ENCODE measurements at regions not wholly inside any gene's neighbourhood (a gene's known extent, or its start where the extent isn't known, plus 50 kb on each side); places are given as distances from the start of the nearest gene placed in this dataset.

- DNase-seq: no peak
Measured at GRCh38 chr4:11589676-11590075, 161.0 kb upstream of the HS3ST1 start.

DNA sequence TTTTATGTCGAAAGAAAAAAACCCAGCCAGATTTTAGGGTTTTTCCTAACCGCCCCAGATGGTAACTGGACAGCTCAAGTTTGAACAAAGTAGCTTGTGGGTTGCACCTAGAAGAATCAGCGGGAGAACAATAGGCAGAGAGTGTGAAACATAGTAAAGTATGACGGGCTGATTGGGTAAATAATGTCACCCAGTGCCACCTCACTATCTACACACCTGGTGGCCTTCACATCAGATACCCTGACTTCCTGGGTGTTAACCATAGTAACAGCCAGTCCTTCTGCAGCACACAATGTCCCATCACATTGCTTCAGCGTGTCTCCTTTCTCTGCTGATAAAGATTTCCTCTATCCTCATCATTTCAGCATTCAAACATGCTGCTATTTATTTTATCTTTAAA is 159.1 kb upstream of the HS3ST1 start:
- DNase-seq: no peak

GRCh38 chr4:11585506-11585905 is 156.8 kb upstream of the HS3ST1 start:
- no peak for DNase-seq

DNA sequence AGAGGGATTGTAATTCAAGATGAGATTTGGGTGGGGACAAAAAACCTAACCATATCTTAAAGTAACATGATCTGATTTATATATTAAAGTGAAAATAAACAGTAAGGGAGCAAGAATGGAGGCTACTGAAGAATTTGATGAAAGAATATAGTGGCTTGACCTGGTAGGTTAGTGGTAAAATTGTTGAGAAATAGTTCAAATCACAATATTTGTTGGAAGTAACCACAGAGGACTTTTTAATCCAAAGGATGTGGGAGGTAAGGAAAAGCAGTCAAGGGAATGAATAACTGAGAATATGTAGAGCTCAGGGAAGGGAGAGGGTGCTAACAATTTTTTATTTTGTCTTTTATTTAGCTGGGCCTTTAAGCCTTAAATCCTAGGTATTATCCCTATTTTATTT is 139.8 kb upstream of the HS3ST1 start:
- no peak for DNase-seq

DNA sequence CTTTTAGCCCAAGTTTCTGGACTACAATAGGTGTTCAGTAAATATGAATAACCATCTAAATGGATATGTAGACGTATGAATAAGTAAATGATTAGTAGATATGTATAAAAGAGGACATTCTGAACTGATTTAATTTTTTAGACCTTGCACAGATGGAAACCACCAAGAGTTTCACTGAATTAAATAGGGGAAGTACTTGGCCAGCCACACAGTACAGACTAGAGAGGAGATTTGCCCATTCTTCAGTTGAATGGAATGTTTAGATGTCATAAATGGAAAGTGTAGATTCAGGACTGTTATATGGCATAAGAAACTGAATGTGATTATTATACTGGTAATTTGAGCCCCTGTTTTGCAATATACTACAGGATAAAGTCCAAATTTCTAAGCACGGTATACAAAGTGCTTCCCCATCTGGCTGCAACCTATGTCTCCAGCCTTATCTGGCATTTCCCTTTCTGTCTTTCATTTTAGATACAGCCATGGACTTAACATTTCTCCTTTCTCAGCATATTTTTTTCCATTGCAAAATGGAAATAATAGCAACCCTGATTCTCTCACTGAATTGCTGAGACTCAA is 137.8 kb upstream of the HS3ST1 start:
- DNase-seq: no peak

DNA sequence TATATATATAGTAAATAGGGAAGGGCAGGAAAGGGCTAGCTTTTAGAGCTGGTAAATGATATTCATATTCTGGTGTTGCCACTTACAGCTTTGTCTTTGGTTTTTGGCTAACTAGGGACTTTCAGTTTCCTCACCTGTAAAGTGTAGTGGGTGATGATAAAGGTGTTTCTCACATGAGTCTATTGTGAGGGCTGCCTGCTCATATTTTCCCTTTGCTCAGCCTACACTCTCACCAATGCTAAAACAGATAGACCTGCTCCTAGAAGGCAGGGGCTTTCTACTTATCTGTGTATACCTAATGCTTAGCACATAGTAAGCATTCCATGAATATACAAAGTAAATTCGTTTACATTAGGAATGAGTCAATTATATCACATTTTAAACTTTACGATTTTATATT is 137.2 kb upstream of the HS3ST1 start:
- DNase-seq: no peak

DNA sequence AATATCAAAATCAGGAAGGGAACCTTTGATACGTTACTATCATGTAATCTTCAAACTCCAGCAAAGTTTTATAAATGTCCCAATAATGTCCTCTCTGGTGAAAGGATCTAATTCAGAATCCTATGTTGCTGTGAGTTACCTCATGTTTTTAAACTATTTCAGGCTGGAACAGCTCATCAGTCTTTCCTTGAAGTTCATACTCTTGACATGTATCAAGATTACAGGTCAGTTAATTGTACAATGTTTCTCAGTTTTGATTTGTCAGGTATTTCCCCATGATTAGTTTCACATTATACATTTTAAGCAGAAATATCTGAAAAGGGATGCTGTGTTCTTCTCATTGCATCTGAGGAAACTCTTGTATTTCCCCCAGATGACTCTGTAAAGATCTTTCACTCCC is 136.5 kb upstream of the HS3ST1 start:
- no peak for DNase-seq

GRCh38 chr4:11564021-11564420 is 135.3 kb upstream of the HS3ST1 start:
- no peak for DNase-seq

- no peak for DNase-seq
Measured at GRCh38 chr4:11549525-11549924, 120.8 kb upstream of the HS3ST1 start.

DNA sequence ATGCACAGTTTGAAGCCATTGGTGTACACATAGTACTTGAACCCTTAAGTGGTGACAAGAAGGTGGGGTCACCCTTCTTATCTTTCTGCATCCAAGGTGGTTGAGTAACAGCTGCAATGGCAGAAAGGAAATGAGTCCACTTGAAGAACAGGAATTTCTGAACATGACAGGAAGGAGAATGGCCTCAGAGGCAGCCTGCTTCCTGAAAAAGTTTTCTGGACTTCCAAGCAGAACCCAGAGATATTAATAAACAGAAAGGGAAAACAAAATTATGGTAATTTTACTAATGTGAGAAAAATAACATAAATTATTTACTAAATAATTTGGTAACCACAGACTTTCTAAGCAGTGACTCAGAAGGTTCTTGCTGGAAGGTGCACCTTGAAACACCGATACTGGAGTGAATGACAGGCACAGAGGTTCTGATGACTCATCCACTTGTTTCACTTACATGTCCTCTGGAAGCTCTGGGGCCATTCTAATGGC is 119.9 kb upstream of the HS3ST1 start:
- DNase-seq: no peak

DNA sequence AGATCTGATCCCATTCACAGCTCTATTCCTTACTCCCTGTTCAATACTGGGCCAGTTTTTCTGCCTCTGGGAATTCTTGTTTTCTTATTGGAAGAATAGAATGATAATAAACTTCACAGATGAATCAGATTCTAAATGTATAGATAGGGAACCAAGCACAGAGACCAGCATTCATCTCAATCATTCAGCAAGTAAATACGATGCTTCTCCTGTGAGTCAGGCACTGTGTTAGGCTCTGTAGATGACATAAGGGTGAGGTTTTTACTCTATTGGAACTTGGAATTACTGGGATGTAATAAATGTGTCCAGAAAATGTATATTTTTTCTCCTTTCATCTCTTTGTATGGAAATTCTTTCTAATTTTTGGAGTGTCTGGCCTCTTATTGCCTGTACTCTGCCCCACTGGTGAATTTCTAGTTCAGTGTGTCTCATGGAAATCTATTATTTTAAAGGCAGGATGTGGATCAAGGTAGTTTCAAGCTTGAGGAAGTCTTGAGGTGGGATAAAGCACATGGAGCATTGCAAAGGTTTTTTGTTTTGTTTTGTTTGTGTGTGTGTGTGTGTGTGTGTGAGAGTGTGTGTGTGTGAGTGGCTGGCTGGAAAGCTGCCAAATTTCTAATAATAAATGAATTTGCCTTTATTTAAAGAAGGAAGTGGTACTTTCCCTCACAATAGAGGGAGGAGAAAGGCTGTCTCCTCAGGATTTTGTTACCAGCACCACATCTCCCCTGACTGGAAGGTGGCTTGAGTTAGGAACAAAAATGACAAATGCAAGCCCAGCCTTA is 117.9 kb upstream of the HS3ST1 start:
- no peak for DNase-seq

DNA sequence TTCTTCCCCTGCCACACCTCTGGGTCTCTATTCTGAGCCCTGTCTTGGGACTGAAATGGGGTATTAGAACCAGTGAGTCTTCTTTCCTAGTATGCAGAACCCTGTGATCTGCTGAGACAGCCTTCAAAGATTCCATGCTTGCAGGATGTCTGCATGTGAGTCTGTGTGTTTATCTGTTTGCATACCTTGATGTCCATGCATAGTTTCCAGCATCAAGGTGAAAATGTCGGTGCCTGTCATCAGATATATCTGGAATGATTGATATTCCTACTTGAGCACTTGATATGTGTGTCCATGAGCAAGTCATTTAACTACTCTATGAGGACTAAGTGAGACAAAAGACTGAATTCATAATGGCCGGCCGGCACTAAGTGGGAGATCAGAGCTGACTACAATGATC is 117.0 kb upstream of the HS3ST1 start:
- DNase-seq: no peak

- no peak for DNase-seq
Measured at GRCh38 chr4:11544211-11544610, 115.5 kb upstream of the HS3ST1 start.

DNA sequence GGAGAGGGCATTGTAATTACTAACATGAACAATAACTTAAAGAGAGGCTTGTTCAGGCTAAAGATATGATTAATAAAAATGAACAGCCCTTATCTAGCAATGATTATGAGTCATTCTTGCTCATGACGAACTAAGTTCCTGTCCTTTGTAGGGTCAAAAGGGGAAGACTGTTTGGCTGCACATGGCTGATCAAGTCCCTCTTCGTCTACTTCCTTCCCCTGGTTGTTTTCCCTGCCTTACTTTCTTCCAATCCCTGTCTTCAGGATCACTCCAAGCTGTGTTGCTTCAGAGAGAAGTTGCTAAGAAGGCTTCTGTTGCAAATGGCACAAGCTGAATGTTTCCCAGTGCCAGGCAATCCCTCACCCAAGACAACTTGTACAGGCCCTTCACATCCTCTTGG is 115.0 kb upstream of the HS3ST1 start:
- DNase-seq: no peak

DNA sequence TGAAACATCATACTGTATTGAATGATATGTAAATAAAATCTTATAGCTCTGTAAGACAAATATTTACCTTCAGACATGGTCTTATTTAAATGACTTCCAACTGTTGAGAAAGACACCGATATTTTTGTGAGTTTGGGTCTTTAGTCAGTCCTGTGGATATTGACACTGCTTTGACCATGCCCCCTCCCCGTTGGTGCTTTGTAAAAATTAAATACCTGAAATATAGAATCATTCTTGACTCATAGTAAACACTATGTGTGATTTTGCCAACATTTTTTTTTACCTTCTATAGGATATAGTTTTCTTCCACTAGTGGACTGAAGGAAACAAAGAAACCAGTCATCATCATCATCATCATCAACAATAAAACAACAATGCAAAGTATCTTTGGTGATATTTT is 114.3 kb upstream of the HS3ST1 start:
- DNase-seq: no peak

DNA sequence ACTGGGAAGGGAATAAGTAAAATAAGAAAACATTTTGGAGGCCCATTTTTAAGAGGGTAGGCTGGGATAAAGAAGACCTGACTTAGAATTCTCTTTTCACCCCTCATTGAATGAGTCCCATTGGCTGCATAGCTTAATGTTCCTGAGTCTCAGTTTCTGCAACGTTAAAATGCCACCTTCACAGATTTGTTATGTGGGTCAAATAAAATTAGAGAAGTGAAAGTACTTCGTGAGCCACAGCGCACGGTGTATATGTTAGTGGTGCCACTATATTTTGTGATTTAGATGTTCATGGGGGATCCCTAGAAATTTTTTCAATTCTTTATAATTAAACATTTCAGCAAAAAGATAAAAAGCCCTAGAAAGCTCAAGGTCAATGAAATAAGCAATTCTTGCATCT is 109.2 kb upstream of the HS3ST1 start:
- no peak for DNase-seq

DNA sequence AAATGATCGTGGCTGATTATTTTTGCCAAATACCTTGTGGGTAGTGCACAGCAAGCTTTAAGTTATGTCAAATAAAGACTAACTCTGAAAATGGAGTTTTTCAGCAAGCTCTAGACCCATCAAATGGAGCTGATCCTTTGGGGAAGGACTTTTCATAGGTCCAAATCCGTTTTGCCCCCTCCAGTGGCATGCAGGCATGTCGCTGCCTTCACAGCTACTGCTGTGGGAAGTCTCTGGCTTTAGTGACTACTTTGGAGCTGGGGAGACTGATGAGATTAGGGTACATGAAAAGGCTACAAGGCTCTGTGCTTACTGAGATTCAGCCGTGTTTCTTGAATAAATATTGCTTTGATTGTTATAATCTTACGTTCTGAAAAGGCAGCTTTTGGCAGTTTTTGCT is 106.6 kb upstream of the HS3ST1 start:
- DNase-seq: no peak

- no peak for DNase-seq
Measured at GRCh38 chr4:11534623-11535302, 106.1 kb upstream of the HS3ST1 start.

GRCh38 chr4:11532138-11532537 is 103.4 kb upstream of the HS3ST1 start:
- DNase-seq: no peak

GRCh38 chr4:11529625-11530201 is 101.0 kb upstream of the HS3ST1 start:
- DNase-seq: no peak

DNA sequence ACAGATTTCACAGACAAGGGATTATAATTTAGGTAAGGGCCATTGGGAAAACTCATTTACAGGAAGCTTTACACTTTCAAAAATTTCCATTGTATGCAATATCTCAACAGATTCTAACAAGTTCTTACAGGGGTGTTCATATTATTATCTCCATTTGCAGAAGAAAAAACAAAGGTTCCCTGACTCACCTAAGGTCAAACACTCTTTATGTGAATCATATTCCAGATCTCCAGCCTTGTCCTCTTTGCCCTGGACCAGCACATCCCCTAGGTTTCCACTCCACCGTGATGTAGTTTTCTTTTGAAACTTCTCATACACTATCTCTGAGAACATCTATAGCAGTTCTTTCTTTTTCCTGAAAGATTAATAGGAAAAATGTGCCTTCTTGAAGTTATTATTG is 96.4 kb upstream of the HS3ST1 start:
- no peak for DNase-seq

- DNase-seq: no peak
Measured at GRCh38 chr4:11518754-11519153, 90.1 kb upstream of the HS3ST1 start.

DNA sequence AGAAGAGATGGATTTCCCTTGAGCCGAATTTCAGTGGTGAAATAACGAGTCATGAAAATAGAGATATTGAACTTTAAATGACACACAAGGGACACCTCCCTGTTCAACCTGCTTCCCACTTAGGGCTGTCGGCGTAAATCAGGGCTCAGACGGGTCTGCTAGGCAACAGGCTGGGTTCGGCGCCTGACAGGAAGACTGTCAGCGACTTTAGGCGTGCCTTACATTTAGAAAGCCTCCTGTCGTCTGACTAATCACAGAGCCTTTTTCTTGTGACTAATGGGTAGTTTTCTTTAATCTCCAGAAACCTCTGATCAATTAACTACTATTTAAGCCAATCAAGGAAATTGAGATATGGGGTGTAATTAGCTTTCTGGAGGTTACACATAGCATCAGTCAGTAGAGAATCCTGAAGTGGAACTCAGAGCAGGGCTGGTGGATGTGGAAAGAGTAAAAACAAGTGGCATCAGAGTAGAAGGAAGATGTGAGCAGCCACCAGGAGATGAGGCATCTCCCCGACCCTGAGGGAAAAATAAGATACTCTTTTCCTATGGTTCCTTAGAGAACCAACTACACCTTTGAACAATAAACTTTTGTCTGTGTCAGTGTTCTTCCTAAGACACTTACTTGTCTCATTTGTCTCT is 86.2 kb upstream of the HS3ST1 start:
- no peak for DNase-seq
